CD4-positive, alpha-beta T cell treated with Interleukin-15 for 4 hours (primary cell): ENCODE measurements at regions not wholly inside any gene's neighbourhood (a gene's known extent, or its start where the extent isn't known, plus 50 kb on each side); places are given as distances from the start of the nearest gene placed in this dataset.

Experiments used
- DNase-seq: peaks from one replicate; pipeline ENCODE4 v3.0.0-alpha.2; 2020; ENCODE audit warnings: low spot score

- DNase-seq: no peak
Observed at GRCh38 chr10:113326160-113327111, 226.4 kb upstream of the HABP2 start.

- no peak for DNase-seq
Observed at GRCh38 chr10:113329121-113329596, 223.7 kb upstream of the HABP2 start.

DNA sequence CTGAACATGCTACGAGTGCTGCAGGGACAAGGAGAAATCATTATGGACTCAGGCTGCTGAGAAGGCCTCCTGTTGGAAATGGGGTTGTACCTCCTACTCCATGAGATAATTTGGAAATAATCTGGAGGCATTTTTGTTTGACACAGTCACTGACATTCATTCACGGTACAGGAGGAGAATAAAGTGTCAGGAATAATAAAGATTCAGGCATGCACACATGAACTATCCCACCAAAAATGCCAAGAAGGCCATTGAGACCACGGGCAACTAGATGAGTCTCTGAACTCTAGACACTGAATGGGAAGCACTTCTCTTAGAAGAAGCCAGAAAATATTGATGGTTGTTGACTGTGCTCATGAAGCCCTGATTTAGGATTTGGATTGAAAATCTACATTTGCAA is 220.9 kb upstream of the HABP2 start:
- no peak for DNase-seq

- no peak for DNase-seq
Observed at GRCh38 chr10:113333313-113333712, 219.5 kb upstream of the HABP2 start.

DNA sequence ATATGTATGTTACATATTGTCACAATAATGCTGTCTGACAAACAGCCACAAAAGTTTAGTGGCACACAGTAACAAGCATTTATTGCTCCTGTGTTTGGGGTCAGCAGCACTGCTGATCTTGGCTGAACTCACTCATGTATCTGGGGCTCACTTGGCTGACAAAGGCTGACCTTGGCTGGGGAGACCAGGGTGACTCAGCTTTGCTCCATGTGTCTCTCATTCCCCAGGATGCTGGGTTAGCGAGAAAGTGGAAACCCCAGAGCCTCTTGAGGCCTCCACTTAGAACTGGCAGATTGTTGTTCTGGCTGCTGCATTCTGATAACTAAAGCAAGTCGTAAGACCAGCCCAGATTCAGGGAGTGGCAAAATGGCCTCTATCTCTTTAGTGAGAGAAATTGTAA is 217.3 kb upstream of the HABP2 start:
- DNase-seq: no peak

- DNase-seq: no peak
Observed at GRCh38 chr10:113336549-113337130, 216.2 kb upstream of the HABP2 start.

- no peak for DNase-seq
Observed at GRCh38 chr10:113337142-113337541, 215.7 kb upstream of the HABP2 start.

DNA sequence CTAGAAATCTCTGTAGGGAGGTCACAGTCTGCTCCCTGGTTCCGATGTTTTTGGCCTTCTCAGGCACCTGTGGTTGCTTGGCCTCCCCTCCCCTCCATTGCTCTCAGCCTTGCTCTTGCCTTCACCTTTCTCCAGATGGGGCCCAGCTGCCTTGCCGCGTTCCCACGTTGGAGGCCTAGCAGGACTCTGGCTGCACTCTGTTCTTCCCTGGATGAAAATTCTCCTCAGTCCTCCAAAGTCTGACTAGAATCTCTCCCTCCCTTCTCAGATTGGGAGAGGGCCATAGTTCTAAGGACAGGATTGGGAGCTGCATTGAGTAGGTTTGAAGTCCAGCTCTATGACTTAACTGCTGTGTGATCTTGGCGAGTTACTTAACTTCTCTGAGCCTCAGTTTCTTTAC is 213.7 kb upstream of the HABP2 start:
- no peak for DNase-seq

GRCh38 chr10:113340282-113340681 is 212.6 kb upstream of the HABP2 start:
- DNase-seq: no peak

DNA sequence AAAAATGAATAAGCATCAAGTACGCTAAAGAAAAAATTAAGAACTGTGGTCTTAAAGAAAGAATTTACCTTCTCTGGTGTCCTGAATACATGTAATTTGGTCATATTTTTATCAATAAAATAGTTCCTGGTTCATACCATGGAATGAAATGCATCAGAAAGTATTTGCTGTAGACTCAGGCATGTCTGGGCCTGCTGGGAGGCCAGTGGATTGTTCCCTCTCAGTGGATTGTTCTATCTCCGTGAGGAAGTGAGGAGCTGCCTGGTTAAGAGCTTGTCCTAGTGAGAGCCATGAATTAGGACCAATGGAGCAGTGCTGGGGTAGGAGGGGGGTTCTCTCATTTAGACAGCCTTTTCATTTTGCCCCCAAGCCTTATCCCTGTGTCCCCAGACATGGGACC is 211.7 kb upstream of the HABP2 start:
- DNase-seq: no peak

DNA sequence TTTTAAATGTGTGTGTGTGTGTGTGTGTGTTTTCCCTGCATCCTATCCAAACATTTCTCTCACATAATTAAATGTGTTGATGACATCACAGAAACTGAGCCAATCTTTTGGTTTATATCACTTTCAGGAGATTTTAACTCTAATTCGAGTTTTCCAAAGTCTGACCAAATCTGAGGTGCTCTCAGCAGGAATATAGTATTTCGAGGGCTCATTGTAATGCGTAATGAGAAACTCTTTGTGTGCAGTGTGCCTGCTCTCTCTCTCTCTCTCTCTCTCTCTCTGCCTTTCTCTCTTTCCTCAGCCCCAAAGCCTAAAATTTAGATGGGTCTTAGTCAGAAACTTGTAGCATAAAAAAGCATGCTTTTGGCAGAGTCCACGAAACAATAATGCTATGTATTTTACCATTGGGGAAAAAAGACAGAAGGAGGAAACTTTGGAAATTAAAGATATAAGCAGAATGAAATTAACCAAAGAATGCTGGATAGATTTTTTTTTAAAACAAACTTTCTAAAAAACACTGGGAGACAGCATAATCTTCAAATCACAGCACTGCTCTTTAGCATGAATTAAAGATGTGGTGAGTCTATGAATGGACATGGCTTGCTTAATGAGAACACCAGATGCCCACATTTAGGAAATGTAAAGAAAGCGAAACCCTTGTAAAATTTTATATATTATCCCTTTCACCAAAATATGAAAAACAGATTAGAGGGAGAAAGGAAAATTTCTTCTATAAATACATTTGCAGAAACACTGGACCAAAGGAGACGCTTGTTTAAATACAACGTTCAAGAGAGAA is 206.8 kb upstream of the HABP2 start:
- no peak for DNase-seq

- no peak for DNase-seq
Observed at GRCh38 chr10:113347508-113347907, 205.3 kb upstream of the HABP2 start.

DNA sequence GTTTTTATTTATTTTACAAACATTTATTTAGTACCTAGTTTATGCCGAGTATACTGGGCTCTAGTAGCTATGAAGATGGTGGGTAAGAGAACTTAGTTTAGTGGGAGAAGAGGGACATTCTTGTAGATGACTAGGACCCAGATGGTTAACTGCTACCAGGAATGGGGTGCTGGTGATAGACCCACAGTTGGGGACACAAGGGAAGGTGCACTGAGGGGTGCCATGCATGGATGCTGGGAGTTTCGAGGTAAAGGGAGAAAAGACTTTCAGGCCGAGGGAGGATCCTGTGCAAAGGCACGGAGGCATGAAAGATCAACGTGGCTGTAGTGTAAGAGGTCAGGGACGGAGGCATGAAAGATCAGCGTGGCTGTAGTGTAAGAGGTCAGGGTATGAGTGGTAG is 204.2 kb upstream of the HABP2 start:
- no peak for DNase-seq

DNA sequence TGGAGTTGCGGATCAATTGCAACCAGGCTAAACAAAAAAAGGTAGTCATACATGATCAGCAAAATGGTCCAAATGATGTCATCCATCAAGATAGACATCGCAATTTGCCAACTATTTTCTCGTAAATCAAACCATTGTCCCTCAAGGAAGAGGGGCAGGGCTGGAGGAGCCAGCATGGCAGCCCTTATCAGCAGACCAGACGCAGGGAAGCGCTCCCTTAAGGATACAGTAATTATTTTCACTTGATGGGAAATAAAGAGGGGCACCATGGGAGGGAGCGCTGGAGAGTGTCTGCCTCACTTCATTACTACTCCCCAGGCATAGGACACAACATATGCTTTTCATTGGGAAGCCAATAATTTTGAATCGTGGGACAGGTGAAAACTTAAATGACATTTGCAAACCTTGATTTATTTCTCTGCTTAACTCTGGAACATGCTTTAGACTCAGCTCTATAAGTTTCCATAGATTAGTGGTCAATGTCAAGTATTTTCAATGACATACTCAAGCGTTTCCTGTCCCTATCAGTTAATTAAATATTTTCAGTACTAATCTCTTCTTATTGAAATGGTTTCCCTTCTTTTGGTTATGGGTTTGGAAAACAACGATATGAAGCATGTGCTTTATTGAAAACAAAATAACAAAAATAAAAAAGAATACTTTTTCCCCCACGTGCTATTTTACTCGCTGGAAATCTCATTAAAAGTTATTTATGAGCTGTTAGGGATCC is 202.4 kb upstream of the HABP2 start:
- no peak for DNase-seq

GRCh38 chr10:113354711-113355110 is 198.1 kb upstream of the HABP2 start:
- no peak for DNase-seq

- DNase-seq: no peak
Observed at GRCh38 chr10:113356794-113357680, 195.8 kb upstream of the HABP2 start.

DNA sequence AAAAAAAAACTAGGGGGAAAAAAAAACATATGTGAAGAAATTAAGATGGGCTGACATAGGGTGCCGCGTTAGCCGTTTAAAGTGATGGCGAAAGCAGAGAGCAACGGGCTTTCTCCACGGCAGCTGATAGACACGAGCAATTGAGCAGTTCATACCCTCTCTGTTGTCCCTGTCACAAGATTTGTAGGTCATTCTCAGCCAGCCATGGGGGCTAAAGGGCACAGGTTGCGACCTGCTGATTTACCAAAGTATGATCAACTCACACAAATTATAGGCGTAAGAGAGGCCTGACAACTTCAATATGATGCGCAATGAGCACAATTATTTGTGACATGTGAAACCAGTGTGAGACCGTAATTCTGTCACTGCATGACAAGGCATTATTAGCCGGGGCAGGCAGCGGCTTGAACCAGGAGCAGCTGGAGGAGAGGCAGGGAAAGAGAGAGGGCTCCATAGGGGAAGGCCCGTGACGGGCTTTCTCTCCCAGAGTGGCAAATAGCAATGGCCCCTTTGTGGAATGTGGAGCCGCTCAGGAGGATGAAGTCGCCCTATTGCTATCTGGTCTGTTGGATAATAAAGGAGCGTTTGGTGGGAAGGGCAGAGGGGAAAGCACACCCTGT is 195.1 kb upstream of the HABP2 start:
- DNase-seq: no peak

DNA sequence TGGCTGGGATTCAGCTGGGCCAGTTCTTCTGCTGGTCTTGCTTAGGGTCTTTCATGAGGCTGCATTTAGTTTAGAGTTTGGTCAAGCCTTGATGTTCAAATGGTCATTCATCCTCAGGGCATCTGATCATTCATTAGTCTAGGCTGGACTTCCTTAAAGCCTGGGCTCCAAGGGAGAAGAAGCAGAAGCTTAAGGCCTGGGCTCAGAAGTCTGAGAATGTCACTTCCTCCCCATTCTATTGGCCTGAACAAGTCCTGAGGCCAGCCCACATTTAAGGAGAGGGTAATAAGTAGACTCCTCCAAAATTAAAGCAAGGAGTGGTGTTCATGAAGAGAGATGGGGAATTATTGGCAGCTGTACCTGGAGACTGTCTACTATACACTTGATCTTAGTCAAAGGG is 193.2 kb upstream of the HABP2 start:
- no peak for DNase-seq

DNA sequence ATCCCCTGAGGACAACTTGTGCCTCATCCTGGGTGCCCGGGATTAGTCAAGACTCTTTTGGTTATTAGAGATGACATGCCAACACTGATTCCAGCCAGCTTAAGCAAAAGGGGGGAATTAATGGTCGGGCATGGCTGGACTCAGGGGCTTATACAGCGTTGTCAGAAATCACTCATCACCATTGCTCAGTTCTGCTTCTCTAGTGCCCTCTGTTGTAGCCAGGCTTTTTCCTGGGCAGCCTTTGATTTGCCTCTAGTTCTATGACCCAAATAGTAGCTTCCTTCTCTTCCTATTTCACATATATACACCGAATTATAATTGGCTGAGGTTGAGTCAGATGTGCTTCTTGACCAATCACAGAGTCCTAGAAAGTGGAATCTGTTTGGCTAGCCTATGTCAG is 192.0 kb upstream of the HABP2 start:
- no peak for DNase-seq

DNA sequence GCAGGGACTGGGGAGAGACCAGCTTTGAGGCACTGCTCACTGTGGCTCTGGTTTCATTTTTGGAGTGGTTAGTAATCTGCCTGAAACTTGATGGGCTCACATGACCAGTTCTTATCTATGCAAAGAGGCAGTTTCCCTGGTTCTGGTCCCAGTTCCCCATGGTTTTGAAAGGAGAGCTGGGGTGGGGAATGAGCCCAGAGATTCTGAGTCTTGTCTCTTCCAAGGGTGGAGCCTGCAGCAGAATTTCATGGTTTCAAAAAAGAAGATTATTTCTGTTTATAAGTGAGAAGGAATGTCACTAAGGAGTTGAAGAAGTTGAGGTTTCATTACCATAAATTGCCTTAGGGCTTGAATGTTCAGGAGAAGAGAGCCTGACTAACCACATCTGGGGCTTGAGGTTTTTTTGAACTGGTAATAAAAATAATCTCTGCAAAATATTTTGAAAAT is 190.2 kb upstream of the HABP2 start:
- no peak for DNase-seq
